Esophagus muscularis mucosa (tissue), 4 donors: ENCODE measurements at regions not wholly inside any gene's neighbourhood (a gene's known extent, or its start where the extent isn't known, plus 50 kb on each side); places are given as distances from the start of the nearest gene placed in this dataset.

ENCODE experiments used
- DNase-seq: peaks from one replicate; pipeline ENCODE4 v3.0.0-alpha.2; 2017; ENCODE audit errors: extremely low spot score
- H3K27ac ChIP-seq, 4 donors: fragments of 200-600 bp; sonication (generic); replicated peaks in 1 of 4; 1 replicate in 3 of 4; 2 replicates in 1 of 4; pipeline ENCODE4 v1.5.1; 2016 to 2019; ENCODE audit warnings: mild to moderate bottlenecking in 1 of 4
- H3K27me3 ChIP-seq, 4 donors: fragments of 200-600 bp; sonication (generic); one replicate each; pipeline versions ENCODE4 v1.5.1 to v1.6.0; 2016 to 2019
- H3K36me3 ChIP-seq, 4 donors: fragments of 200-600 bp; sonication (generic); one replicate each; pipeline ENCODE4 v1.5.1; 2016 to 2019
- H3K4me1 ChIP-seq, 4 donors: fragments of 200-600 bp; sonication (generic); one replicate each; pipeline ENCODE4 v1.5.1; 2016 to 2019
- H3K4me3 ChIP-seq, 4 donors: fragments of 200-600 bp; sonication (generic); 1 replicate in 2 of 4; 2 replicates in 2 of 4; pipeline ENCODE4 v1.5.1; 2016 to 2019; ENCODE audit warnings: mild to moderate bottlenecking in 4 of 4, moderate library complexity in 1 of 4
- H3K9me3 ChIP-seq, 4 donors: fragments of 200-600 bp; sonication (generic); 1 replicate in 3 of 4; 2 replicates in 1 of 4; pipeline ENCODE4 v1.5.1; 2016 to 2019
- CTCF ChIP-seq, 3 experiments: fragments of 200-600 bp in 2 of 3; fragments of 450-650 bp in 1 of 3; sonication (generic) in 2 of 3; IDR thresholded peaks; one replicate each; pipeline ENCODE4 v1.5.1; 2017 to 2019; ENCODE audit warnings: antibody characterized with exemption in 3 of 3, mild to moderate bottlenecking in 2 of 3, moderate library complexity in 1 of 3
- EP300 ChIP-seq: sonication (generic); formaldehyde crosslinking; IDR thresholded peaks from one replicate; pipeline ENCODE4 v1.6.1; 2017; ENCODE audit warnings: antibody characterized with exemption
- POLR2A ChIP-seq: fragments of 450-650 bp; IDR thresholded peaks from one replicate; pipeline ENCODE4 v1.6.1; 2017; ENCODE audit warnings: antibody characterized with exemption, moderate library complexity, mild to moderate bottlenecking, low read depth
- POLR2AphosphoS5 ChIP-seq, 2 donors: sonication (generic); formaldehyde crosslinking; IDR thresholded peaks; one replicate each; pipeline ENCODE4 v1.6.1; 2017; ENCODE audit warnings: antibody characterized with exemption in 2 of 2
- WGBS: methylation state at CpG from one replicate; pipeline ENCODE4 v1.1.5; 2018; 5-methylcytosine and 5-hydroxymethylcytosine counted together
- intact Hi-C: fragments of 100-400 bp; cut with DNase I; formaldehyde crosslinking; loops from one replicate; pipeline ENCODE4 v1.15.1; 2023

- no peaks in the 10 kb centered on the region for H3K9me3 ChIP-seq
- H3K27me3 ChIP-seq, result peaks cover 0 to 18% (median 0%) of the 10 kb centered on the region in 4 donors
- H3K27ac ChIP-seq, result no peak overlapping the region
- no peak for DNase-seq
- no peaks in the 10 kb centered on the region for H3K36me3 ChIP-seq
- H3K4me3 ChIP-seq, result no peak overlapping the region
- 57% methylated on average over 5 of the region's 5 CpGs for WGBS
- intact Hi-C loops, result no loop called here
- TF ChIP-seq EP300, result no peak
- no peak for TF ChIP-seq CTCF (IDR thresholded peaks at IDR 0.05)
- TF ChIP-seq POLR2AphosphoS5 (IDR thresholded peaks at IDR 0.05), result no peak
- no peak for TF ChIP-seq POLR2A
- H3K4me1 ChIP-seq, result peaks cover 3 to 13% (median 7%) of the 10 kb centered on the region in 4 donors
Measured at GRCh38 chr20:40750541-40751035, 61.6 kb upstream of the MAFB start.

GRCh38 chr20:40753472-40753871, 64.4 kb upstream of the MAFB start:
- intact Hi-C loops, result no loop called here
- H3K36me3 ChIP-seq, result no peaks in the 10 kb centered on the region
- H3K9me3 ChIP-seq, result no peaks in the 10 kb centered on the region
- no peak for DNase-seq
- H3K27me3 ChIP-seq, result peaks cover 0 to 6% (median 0%) of the 10 kb centered on the region in 4 donors
- no peak overlapping the region for H3K27ac ChIP-seq
- TF ChIP-seq EP300, result no peak
- no peak for TF ChIP-seq POLR2A
- no peak for TF ChIP-seq POLR2AphosphoS5 (IDR thresholded peaks at IDR 0.05)
- no peak for TF ChIP-seq CTCF (IDR thresholded peaks at IDR 0.05)
- H3K4me3 ChIP-seq, result no peak overlapping the region
- H3K4me1 ChIP-seq, result peaks cover 3 to 13% (median 7%) of the 10 kb centered on the region in 4 donors
- 80% methylated on average over 4 of the region's 4 CpGs for WGBS

GRCh38 chr20:40754339-40754943, 65.4 kb upstream of the MAFB start:
- no peak overlapping the region for H3K4me3 ChIP-seq
- WGBS, result 31% methylated on average over 6 of the region's 6 CpGs
- H3K9me3 ChIP-seq, result no peaks in the 10 kb centered on the region
- H3K27me3 ChIP-seq, result peaks cover 0 to 6% (median 0%) of the 10 kb centered on the region in 4 donors
- H3K36me3 ChIP-seq, result no peaks in the 10 kb centered on the region
- intact Hi-C loops, result no loop called here
- DNase-seq, result no peak
- no peak overlapping the region for H3K27ac ChIP-seq
- peaks cover 3 to 13% (median 7%) of the 10 kb centered on the region in 4 donors for H3K4me1 ChIP-seq
- no peak for TF ChIP-seq CTCF (IDR thresholded peaks at IDR 0.05)
- TF ChIP-seq EP300, result no peak
- TF ChIP-seq POLR2A, result no peak
- no peak for TF ChIP-seq POLR2AphosphoS5 (IDR thresholded peaks at IDR 0.05)

- DNase-seq, result no peak
Measured at GRCh38 chr20:40757087-40757486, 68.1 kb upstream of the MAFB start.

More at GRCh38 chr20:40757087-40757486, 68.1 kb upstream of the MAFB start:
- intact Hi-C loops, result no loop called here
- H3K27me3 ChIP-seq, result peaks cover 0 to 6% (median 0%) of the 10 kb centered on the region in 4 donors
- H3K9me3 ChIP-seq, result no peaks in the 10 kb centered on the region
- H3K4me1 ChIP-seq, result peaks cover 3 to 8% (median 7%) of the 10 kb centered on the region in 4 donors
- no peak overlapping the region for H3K27ac ChIP-seq
- H3K36me3 ChIP-seq, result no peaks in the 10 kb centered on the region
- H3K4me3 ChIP-seq, result no peak overlapping the region
- TF ChIP-seq POLR2A, result no peak
- TF ChIP-seq POLR2AphosphoS5 (IDR thresholded peaks at IDR 0.05), result no peak
- no peak for TF ChIP-seq EP300
- no peak for TF ChIP-seq CTCF (IDR thresholded peaks at IDR 0.05)
